SK-N-SH (cell line): ENCODE measurements at regions not wholly inside any gene's neighbourhood (a gene's known extent, or its start where the extent isn't known, plus 50 kb on each side); places are given as distances from the start of the nearest gene placed in this dataset.

Experiments used
- CTCF ChIP-seq: fragments of 200-600 bp; sonication (generic); IDR thresholded peaks from 2 replicates; pipeline ENCODE4 v1.6.1; 2017; ENCODE audit warnings: antibody characterized with exemption, mild to moderate bottlenecking, moderate library complexity
- MEF2A ChIP-seq: IDR thresholded peaks from 2 replicates; pipeline ENCODE4 v1.4.0; 2012; ENCODE audit warnings: low read depth, borderline replicate concordance
- POLR2AphosphoS5 ChIP-seq: IDR thresholded peaks from 2 replicates; pipeline ENCODE4 v1.6.1; 2012; ENCODE audit warnings: low read depth, low read length
- REST ChIP-seq: IDR thresholded peaks from 2 replicates; pipeline ENCODE4 v1.6.1; 2012; ENCODE audit warnings: mild to moderate bottlenecking, low read depth, low read length, moderate library complexity
- TEAD4 ChIP-seq: IDR thresholded peaks from 2 replicates; pipeline ENCODE4 v1.4.0; 2012; ENCODE audit warnings: mild to moderate bottlenecking, borderline replicate concordance; ENCODE audit not compliant: insufficient read depth
- YY1 ChIP-seq: IDR thresholded peaks from 2 replicates; pipeline ENCODE4 v1.4.0; 2012; ENCODE audit warnings: low read depth, mild to moderate bottlenecking

- TF ChIP-seq TEAD4 (no peak), YY1 (no peak), REST (no peak), CTCF (no peak), MEF2A (no peak), POLR2AphosphoS5 (no peak)
Observed at GRCh38 chr13:100734194-100734720, 59.7 kb upstream of the TMTC4 start.
